Chondrocyte (in vitro differentiated cells): ENCODE measurements at regions not wholly inside any gene's neighbourhood (a gene's known extent, or its start where the extent isn't known, plus 50 kb on each side); places are given as distances from the start of the nearest gene placed in this dataset.

ENCODE experiments used
- DNase-seq: peaks from one replicate; pipeline ENCODE4 v3.0.0; 2021; ENCODE audit warnings: mixed read lengths, low spot score
- H3K27ac Mint-ChIP-seq: one replicate; pipeline ENCODE4 v1.8.0; 2021; ENCODE audit warnings: mild to moderate bottlenecking, moderate library complexity, mixed read lengths; ENCODE audit not compliant: unreplicated experiment
- H3K27me3 Mint-ChIP-seq: 2 replicates; pipeline ENCODE4 v1.8.0; 2021; ENCODE audit warnings: low read depth, mixed read lengths
- H3K36me3 Mint-ChIP-seq: 2 replicates; pipeline ENCODE4 v1.8.0; 2021; ENCODE audit warnings: low read depth, mixed read lengths
- H3K4me1 Mint-ChIP-seq: 2 replicates; pipeline ENCODE4 v1.8.0; 2021; ENCODE audit warnings: low read depth, mild to moderate bottlenecking, mixed read lengths
- H3K4me3 Mint-ChIP-seq: one replicate; pipeline ENCODE4 v1.8.0; 2021; ENCODE audit warnings: mild to moderate bottlenecking, moderate library complexity, mixed read lengths; ENCODE audit not compliant: unreplicated experiment
- H3K9me3 Mint-ChIP-seq: 2 replicates; pipeline ENCODE4 v1.8.0; 2021; ENCODE audit warnings: low read depth, mixed read lengths
- TF ChIP-seq, protein P1 (sequence below): fragments of 200-600 bp; sonication (generic); IDR thresholded peaks from 2 replicates; pipeline ENCODE4 v1.5.0; 2021; ENCODE audit warnings: antibody characterized with exemption, mild to moderate bottlenecking, moderate library complexity

DNA sequence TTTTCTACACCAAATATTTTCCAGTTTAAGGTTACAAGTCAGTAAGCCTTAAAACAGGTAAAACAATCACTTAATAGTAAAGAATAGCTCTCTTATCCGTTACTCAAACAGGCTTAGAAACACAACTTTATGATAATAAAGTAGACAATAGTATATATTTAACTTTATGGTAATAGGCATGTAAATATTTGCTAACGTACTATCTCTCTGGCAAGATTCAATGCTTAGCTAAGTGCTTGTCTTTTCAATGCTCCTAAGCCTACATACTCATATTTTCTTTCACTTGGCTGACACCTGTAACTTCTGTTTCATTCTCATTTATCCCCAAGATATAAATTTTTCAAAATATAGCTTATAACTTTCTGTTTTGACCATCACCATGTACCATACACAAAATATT is 358.2 kb downstream of the HTR1B start:
- Mint-ChIP-seq H3K9me3 (peaks cover under 1% of the 10 kb centered on the region), H3K4me3 (no peak overlapping the region), H3K36me3 (no peaks in the 10 kb centered on the region), H3K4me1 (no peaks in the 10 kb centered on the region), H3K27me3 (peaks cover 8% of the 10 kb centered on the region), H3K27ac (no peak overlapping the region)
- TF ChIP-seq, protein P1, sequence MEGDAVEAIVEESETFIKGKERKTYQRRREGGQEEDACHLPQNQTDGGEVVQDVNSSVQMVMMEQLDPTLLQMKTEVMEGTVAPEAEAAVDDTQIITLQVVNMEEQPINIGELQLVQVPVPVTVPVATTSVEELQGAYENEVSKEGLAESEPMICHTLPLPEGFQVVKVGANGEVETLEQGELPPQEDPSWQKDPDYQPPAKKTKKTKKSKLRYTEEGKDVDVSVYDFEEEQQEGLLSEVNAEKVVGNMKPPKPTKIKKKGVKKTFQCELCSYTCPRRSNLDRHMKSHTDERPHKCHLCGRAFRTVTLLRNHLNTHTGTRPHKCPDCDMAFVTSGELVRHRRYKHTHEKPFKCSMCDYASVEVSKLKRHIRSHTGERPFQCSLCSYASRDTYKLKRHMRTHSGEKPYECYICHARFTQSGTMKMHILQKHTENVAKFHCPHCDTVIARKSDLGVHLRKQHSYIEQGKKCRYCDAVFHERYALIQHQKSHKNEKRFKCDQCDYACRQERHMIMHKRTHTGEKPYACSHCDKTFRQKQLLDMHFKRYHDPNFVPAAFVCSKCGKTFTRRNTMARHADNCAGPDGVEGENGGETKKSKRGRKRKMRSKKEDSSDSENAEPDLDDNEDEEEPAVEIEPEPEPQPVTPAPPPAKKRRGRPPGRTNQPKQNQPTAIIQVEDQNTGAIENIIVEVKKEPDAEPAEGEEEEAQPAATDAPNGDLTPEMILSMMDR, result no peak
- DNase-seq, result no peak

DNA sequence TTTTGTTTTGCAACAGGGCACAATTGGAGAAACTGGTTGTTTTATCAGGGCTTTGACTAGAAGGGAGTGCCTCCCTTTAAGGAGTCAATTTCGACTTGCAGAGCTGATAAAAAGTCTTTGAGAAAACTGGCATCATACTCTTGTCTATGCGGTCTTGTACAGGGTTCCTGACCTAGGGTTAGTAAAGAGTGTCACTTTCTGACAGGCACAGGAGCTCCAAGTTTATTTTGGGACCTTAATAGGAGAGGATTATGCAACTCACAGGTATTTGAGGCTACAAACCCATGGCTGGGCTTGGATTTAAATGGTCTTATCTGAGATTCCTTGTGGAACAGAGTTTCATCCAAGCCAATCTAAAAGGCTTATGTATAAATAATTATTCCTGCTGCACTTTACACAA is 365.4 kb downstream of the HTR1B start:
- peaks cover 5% of the 10 kb centered on the region for H3K27me3 Mint-ChIP-seq
- no peak for DNase-seq
- no peaks in the 10 kb centered on the region for H3K36me3 Mint-ChIP-seq
- no peaks in the 10 kb centered on the region for H3K9me3 Mint-ChIP-seq
- H3K4me1 Mint-ChIP-seq, result peaks cover 7% of the 10 kb centered on the region
- TF ChIP-seq, protein P1, result no peak
- no peak overlapping the region for H3K4me3 Mint-ChIP-seq
- no peak overlapping the region for H3K27ac Mint-ChIP-seq

DNA sequence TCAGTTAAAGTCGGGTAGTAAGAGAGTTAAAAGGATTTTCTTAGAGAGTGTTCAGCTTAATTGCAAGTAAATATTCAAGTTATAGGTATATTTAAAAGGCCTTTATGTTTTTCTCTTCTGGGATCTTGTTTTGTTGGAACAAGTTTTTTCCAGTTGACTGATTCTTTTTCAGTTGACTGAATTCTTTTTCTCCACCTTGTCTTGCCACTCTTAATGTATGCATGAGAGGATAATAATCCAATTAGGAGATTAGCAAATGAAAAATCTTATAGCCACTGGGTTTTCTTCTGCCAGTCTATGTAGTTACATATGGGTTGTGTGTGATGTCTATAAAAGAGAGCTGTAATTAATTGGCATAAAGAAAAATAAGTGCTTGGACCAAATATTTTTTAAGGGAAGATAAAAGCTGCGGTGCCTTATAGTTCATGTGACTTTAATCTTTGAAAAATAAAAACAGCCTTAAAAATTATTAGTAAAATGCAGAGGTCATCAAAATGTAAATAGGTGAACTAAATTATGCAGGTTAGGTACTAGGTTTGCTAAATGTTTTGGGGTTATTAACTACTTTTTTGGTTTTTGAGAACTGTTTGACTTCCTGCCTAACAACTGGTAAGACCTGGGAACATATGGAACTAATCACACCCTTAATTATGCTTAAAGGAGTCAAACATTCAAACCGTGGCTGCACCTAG is 367.2 kb downstream of the HTR1B start:
- Mint-ChIP-seq H3K36me3 (no peaks in the 10 kb centered on the region), H3K27me3 (peaks cover 4% of the 10 kb centered on the region), H3K27ac (no peak overlapping the region), H3K4me1 (peaks cover 11% of the 10 kb centered on the region), H3K4me3 (no peak overlapping the region), H3K9me3 (no peaks in the 10 kb centered on the region)
- DNase-seq, result no peak
- TF ChIP-seq, protein P1, result no peak

DNA sequence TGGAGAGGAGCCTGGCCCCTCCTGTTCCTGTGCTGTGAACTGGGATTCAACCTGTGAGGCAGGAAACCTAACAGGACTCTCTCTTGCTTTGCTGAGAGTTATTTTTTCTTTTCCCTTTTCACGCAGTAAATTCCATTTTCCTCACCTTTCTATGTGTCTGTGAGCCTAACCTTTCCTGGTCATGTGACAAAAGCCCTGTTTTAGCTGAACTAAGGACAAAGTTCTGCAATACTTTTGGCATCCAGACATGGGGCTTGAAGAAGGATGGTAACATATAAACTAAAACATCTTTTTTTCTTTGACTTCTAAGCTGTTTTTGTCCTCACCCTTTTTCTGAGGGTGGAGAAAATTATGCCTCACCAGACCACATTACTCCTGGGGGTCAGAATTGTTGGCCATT is 368.5 kb downstream of the HTR1B start:
- DNase-seq, result no peak
- TF ChIP-seq, protein P1, result no peak
- Mint-ChIP-seq H3K27ac (no peak overlapping the region), H3K9me3 (no peaks in the 10 kb centered on the region), H3K36me3 (no peaks in the 10 kb centered on the region), H3K27me3 (peaks cover 2% of the 10 kb centered on the region), H3K4me3 (no peak overlapping the region), H3K4me1 (peaks cover 11% of the 10 kb centered on the region)

DNA sequence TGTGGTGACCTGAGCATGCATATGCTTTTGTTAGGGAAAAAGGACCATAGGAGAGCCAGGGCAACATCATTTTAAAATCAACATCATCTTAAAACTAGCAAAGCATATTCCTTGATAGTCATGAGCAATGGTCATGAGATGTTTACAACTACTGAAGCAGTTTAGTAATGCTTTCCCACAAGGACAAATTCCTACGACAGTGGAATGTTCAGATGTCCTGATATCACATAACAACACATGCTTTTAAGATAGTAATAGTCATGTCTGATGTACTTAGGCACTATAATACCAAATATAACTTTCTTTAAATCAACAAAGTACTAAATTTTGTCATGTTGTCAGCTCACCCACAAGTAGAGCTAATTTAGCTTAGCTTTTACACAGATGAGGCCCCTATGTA is 370.3 kb downstream of the HTR1B start:
- Mint-ChIP-seq H3K9me3 (no peaks in the 10 kb centered on the region), H3K27me3 (no peaks in the 10 kb centered on the region), H3K4me3 (no peak overlapping the region), H3K27ac (no peak overlapping the region), H3K4me1 (peaks cover 11% of the 10 kb centered on the region), H3K36me3 (no peaks in the 10 kb centered on the region)
- TF ChIP-seq, protein P1, result no peak
- DNase-seq, result no peak
